ENCODE measurements at regions not wholly inside any gene's neighbourhood (a gene's known extent, or its start where the extent isn't known, plus 50 kb on each side); places are given as distances from the start of the nearest gene placed in this dataset.
A peak's percentile ranks its signal among the peaks of the same experiment; 100 is the strongest.

DNA sequence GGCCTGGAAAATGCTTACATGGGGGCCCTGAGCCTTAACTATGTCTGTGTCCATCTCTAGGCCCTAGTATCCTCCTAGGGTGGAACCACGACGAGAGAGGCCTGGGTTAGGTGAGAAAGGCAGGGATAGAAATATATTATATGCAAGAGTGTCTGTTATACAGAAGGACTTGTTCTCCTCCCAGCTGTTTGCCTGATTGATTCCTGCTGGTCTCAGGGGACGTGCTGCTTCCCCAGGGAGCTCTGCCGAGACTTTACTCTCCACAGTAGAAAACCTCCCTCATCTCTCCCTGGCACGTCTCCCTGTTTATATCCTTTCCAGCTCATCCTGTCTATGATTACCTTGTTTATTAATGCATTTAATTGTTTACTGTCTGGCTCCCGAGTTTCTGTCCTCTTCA, 132.6 kb downstream of the MIAT start:
- no peak overlapping the region for H3K4me3 ChIP-seq (ENCODE audit: low read depth, low read length)
- TF ChIP-seq MYC (IDR thresholded peaks at IDR 0.05; ENCODE audit: low read depth, low read length) = no peak
- TF ChIP-seq POLR2A (IDR thresholded peaks at IDR 0.05; ENCODE audit: extremely low read depth, insufficient read length) = no peak
- TF ChIP-seq, protein P1, sequence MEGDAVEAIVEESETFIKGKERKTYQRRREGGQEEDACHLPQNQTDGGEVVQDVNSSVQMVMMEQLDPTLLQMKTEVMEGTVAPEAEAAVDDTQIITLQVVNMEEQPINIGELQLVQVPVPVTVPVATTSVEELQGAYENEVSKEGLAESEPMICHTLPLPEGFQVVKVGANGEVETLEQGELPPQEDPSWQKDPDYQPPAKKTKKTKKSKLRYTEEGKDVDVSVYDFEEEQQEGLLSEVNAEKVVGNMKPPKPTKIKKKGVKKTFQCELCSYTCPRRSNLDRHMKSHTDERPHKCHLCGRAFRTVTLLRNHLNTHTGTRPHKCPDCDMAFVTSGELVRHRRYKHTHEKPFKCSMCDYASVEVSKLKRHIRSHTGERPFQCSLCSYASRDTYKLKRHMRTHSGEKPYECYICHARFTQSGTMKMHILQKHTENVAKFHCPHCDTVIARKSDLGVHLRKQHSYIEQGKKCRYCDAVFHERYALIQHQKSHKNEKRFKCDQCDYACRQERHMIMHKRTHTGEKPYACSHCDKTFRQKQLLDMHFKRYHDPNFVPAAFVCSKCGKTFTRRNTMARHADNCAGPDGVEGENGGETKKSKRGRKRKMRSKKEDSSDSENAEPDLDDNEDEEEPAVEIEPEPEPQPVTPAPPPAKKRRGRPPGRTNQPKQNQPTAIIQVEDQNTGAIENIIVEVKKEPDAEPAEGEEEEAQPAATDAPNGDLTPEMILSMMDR (IDR thresholded peaks at IDR 0.05; ENCODE audit: low read depth, low read length) = no peak
- TF ChIP-seq, protein P2, sequence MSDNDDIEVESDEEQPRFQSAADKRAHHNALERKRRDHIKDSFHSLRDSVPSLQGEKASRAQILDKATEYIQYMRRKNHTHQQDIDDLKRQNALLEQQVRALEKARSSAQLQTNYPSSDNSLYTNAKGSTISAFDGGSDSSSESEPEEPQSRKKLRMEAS (IDR thresholded peaks at IDR 0.05; ENCODE audit: low read depth, low read length) = no peak
- no peak for DNase-seq (ENCODE audit: low read depth)

DNA sequence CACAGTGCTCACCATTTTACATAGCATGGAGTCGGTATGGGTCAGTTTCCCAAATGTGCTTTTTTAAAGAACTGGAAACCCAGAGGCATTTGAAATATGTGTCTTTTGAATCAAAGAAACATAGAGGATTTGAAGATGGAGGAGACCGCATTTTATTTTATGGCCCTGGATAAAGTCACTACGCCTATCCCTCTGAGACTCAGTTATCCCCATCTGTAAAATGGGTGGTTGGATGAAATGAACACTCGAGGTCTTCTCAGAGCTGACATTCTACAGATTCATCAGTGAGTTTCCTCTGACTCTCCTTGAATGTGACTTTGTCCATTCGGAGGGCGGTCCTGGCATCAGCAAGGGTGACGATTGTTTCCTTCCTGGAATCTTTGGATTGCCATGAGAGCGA, 135.1 kb downstream of the MIAT start:
- no peak for DNase-seq (ENCODE audit: low read depth)
- no peak overlapping the region for H3K4me3 ChIP-seq (ENCODE audit: low read depth, low read length)
- TF ChIP-seq POLR2A (IDR thresholded peaks at IDR 0.05; ENCODE audit: extremely low read depth, insufficient read length) (no peak), MYC (IDR thresholded peaks at IDR 0.05; ENCODE audit: low read depth, low read length) (no peak)
- TF ChIP-seq, protein P1 (IDR thresholded peaks at IDR 0.05; ENCODE audit: low read depth, low read length) = no peak
- TF ChIP-seq, protein P2 (IDR thresholded peaks at IDR 0.05; ENCODE audit: low read depth, low read length) = no peak

DNA sequence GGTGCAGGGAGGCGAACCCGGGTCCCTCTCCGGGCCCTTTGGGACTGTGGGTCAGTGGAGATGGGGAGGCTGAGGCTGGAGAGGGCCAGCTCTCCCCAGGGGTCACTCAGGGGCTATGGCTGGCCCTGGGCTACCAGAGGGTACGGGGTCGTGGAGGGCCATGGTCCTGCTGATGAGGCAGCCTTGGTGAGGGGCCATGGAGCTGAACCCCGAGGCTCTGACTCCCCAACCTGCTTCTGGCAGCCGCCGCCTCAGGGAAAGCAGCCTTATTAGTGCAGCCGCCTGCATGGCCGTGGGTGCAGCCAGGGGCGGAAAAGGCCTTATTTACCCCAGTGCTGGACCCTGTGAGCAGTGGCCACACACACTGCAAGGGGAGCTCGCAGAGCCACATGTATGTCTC, 139.4 kb downstream of the MIAT start:
- H3K4me3 ChIP-seq (ENCODE audit: low read depth, low read length) = no peak overlapping the region
- TF ChIP-seq, protein P1 (IDR thresholded peaks at IDR 0.05; ENCODE audit: low read depth, low read length) = no peak
- TF ChIP-seq POLR2A (IDR thresholded peaks at IDR 0.05; ENCODE audit: extremely low read depth, insufficient read length) = no peak
- TF ChIP-seq MYC (IDR thresholded peaks at IDR 0.05; ENCODE audit: low read depth, low read length) = no peak
- TF ChIP-seq, protein P2 (IDR thresholded peaks at IDR 0.05; ENCODE audit: low read depth, low read length) = no peak
- no peak for DNase-seq (ENCODE audit: low read depth)

DNA sequence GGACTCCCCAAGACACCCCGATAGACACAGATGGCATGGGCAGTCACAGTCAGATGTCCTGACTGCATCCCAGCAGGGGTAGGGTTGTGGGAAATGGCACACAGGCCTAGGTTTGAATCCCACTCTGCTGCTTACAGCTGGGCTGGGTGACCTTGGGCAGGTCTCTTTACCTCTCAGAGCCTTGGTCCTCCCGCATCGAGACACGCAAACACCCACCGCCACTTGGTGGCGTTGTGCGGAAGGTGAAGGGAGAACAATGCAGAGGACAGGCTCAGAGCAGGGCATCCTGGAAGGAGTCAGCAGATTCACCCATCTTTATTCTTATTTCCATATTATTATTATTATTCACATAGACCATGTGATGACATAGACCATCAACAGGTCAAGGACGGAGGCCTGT, 140.5 kb downstream of the MIAT start:
- TF ChIP-seq, protein P1 (IDR thresholded peaks at IDR 0.05; ENCODE audit: low read depth, low read length) = peak; percentile 16
- TF ChIP-seq MYC (IDR thresholded peaks at IDR 0.05; ENCODE audit: low read depth, low read length) = no peak
- TF ChIP-seq POLR2A (IDR thresholded peaks at IDR 0.05; ENCODE audit: extremely low read depth, insufficient read length) = no peak
- DNase-seq (ENCODE audit: low read depth) = peak; percentile 15
- no peak overlapping the region for H3K4me3 ChIP-seq (ENCODE audit: low read depth, low read length)

DNA sequence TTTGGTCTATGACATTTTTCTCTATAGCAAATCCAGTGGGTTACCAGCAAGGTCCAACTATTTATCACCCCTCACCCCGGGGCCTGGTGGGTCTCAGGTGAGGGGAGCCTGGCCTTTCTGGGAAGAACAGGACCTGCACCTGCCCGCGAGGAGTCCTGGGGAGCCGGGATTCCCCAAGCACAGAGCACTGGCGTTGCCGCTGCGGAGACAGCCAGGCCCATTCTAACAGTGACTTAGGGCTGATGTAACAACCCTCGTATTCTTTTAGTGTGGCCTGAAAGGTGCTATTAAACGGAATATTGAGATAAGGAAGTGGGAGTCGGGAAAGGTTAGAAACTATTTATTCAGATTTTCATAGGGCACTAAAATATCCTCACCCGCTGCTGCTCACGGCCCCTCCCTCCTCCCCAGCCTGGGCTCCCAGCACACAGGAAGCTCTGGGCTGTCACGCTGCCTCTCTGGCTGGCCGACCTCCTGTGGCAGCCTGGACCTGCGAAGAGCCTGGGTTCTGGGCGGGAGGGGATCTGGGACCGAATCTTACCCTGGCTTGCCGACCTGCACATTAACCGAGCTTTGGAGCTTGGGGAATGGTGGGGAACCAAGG, 141.2 kb downstream of the MIAT start:
- TF ChIP-seq POLR2A (IDR thresholded peaks at IDR 0.05; ENCODE audit: extremely low read depth, insufficient read length) (no peak), MYC (IDR thresholded peaks at IDR 0.05; ENCODE audit: low read depth, low read length) (no peak)
- TF ChIP-seq, protein P1 (IDR thresholded peaks at IDR 0.05; ENCODE audit: low read depth, low read length) = no peak
- TF ChIP-seq, protein P2 (IDR thresholded peaks at IDR 0.05; ENCODE audit: low read depth, low read length) = no peak
- DNase-seq (ENCODE audit: low read depth) = no peak
- no peak overlapping the region for H3K4me3 ChIP-seq (ENCODE audit: low read depth, low read length)

DNA sequence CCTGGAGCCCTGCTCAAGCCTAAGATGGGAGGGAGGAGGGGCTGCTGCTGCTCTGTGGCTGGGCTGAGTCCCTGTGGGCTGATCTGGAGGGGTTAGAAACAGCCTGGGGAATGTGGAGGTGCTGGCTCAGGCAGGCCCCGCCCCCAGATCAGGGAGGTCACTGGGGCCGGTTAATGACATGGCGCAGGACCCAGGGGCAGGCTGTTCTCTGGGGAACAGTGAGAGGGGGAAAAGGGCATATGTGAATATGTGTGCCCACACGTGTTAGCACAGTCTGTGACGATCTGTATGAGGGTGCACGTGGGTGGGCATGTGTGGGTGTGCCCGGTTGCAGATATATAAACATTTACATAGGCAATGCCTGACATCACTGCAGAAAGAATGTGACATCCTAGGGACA, 143.5 kb downstream of the MIAT start:
- TF ChIP-seq, protein P1 (IDR thresholded peaks at IDR 0.05; ENCODE audit: low read depth, low read length) = no peak
- TF ChIP-seq POLR2A (IDR thresholded peaks at IDR 0.05; ENCODE audit: extremely low read depth, insufficient read length) (no peak), MYC (IDR thresholded peaks at IDR 0.05; ENCODE audit: low read depth, low read length) (no peak)
- TF ChIP-seq, protein P2 (IDR thresholded peaks at IDR 0.05; ENCODE audit: low read depth, low read length) = no peak
- no peak overlapping the region for H3K4me3 ChIP-seq (ENCODE audit: low read depth, low read length)
- peak; percentile 9 for DNase-seq (ENCODE audit: low read depth)

Data from NB4 (cell line).